Fibroblast of skin of abdomen (primary cell): ENCODE measurements at regions not wholly inside any gene's neighbourhood (a gene's known extent, or its start where the extent isn't known, plus 50 kb on each side); places are given as distances from the start of the nearest gene placed in this dataset.

Experiments used
- DNase-seq: peaks from one replicate; pipeline ENCODE4 v3.0.0-alpha.2; 2013

- DNase-seq = peak; percentile 89
Observed at GRCh38 chr7:46559194-46559832, 638.2 kb upstream of the IGFBP3 start.

GRCh38 chr7:46558482-46559193 is 637.6 kb upstream of the IGFBP3 start:
- DNase-seq = peak; percentile 89

GRCh38 chr7:46557781-46558180 is 636.7 kb upstream of the IGFBP3 start:
- DNase-seq = no peak

- no peak for DNase-seq
Observed at GRCh38 chr7:46557295-46557711, 636.2 kb upstream of the IGFBP3 start.

DNA sequence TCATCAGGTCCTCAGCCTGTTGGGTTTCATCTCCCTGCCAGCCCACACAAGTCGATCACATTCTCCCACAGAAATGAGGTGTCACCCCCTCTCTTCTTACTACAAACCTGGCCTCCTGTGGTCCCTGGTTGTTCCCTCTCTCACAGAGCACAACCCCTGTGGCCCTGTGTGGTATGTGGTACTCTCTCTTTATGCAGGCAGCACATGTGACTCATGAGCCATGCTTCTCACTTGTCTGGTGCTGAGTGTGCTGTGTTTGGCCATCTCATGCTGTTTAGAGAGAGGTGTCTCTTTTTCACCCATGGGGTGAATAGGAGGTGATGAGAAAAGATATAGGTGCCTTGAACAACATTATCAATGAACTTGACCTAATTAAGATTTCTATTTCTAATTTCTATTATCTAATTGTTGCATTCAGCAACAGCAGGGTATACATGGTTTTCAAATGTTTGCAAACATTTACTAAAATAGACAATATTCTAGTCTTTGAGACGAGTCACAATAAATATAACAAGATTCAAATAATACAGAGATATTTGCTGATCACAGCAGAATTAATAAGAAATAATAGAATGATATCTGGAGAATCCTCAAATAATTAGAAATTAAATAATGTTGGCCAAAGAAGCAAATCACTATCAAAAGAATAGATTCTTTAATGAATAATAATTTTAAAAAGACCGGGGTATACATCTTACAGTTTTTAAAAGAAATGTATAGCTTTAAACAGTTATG is 633.8 kb upstream of the IGFBP3 start:
- peak; percentile 61 for DNase-seq

- DNase-seq = no peak
Observed at GRCh38 chr7:46551603-46552002, 630.5 kb upstream of the IGFBP3 start.

DNA sequence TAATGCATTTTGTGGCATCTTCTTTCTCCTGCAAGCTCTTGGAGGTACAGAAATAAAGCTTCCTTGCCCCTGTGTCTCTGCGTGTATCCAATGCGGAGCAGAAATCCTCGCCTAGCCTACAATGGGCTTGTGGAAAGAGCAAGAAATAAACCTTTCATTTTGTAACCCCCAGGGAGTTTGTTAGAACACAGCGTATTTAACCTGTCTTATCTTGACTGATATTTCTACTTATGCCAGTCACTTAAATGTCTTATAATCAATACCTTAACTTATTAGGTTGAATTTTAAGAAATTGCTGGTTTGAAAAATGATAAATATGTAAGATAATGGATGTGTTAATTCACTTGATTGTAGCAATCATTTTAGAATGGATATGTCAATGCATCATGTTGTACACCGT is 629.8 kb upstream of the IGFBP3 start:
- no peak for DNase-seq

- no peak for DNase-seq
Observed at GRCh38 chr7:46549892-46550639, 629.0 kb upstream of the IGFBP3 start.

DNA sequence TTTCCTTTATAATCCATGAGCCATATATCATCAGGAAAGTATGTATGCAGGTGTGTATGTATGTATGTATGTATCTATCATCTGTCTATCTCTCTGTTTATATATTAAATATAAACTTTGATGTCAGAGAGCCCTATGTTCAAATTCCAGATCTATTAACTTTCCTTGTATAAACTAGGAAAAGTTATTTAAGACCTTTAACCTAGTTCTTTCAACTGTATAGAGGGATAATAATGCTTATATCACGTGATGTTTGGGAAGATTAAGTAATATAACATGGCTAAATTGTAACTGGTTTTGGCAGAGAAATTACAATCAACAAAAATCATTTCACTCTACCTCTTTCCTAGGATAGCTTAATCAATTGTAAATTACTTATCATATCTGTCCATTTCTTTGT is 628.3 kb upstream of the IGFBP3 start:
- DNase-seq = no peak

DNA sequence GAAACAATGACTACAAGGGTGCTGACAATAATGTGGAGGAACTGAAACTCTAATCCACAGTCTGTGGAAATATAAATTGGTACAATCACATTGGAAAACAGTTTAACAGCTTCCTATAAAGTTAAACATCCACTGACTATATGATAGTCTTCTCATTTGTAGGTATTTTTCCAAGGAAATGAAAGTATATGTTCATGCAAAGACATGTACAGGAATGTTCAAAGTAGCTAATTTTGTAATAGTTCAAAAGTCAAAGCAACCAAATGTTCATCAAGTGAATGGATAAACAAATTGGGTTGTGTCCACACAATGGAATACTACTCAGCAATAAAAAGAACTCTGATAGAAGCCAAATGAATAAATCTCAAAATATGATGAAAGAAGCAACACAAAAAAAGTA is 626.0 kb upstream of the IGFBP3 start:
- DNase-seq = no peak

DNA sequence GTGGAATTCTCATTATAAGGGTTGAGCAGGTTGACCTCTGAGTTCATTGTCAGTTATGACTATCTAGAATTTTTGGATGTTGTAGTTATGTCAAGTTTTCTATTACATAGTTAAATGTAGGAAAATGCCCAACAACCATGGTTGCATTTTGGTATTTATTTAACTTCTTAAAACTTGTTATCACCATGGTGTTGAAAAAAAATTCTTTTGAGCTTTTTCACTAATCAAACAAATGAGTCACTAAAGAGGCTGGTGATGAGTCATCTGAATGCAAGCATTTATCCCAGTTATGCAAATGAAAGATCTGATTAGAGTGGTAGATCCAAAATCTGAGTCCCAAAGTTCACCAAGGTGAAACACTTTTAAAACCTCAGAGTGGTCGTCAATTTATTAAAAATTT is 624.7 kb upstream of the IGFBP3 start:
- DNase-seq = peak; percentile 83

DNA sequence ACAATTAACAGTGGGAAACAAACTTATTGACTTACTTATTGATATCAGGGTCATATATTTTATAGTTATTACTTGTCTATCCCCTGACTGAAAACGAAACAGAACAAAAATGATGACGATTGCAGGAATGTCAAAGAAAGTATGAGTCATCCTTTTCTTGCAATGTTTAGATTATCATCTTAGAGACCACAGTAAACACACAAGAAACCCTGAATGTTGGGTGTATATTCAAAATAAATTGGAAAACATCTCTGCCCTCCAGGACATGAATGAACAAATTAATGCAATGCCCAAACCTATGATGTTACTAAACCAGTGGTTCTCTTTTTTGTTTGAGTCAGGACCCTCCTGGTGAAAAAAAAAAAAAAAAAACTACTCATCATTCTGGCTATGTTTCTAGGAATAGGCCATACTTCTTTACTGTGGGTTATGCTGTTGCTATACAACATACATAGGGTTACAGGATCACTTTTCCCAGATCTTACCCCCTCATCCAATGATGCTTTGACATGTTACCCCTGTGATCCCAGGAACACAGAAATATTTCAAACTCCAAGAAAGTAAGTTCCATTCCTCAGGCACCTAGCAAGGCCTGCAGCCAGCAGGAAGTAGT is 623.4 kb upstream of the IGFBP3 start:
- DNase-seq = peak; percentile 68

- DNase-seq = no peak
Observed at GRCh38 chr7:46542076-46542475, 621.0 kb upstream of the IGFBP3 start.

DNA sequence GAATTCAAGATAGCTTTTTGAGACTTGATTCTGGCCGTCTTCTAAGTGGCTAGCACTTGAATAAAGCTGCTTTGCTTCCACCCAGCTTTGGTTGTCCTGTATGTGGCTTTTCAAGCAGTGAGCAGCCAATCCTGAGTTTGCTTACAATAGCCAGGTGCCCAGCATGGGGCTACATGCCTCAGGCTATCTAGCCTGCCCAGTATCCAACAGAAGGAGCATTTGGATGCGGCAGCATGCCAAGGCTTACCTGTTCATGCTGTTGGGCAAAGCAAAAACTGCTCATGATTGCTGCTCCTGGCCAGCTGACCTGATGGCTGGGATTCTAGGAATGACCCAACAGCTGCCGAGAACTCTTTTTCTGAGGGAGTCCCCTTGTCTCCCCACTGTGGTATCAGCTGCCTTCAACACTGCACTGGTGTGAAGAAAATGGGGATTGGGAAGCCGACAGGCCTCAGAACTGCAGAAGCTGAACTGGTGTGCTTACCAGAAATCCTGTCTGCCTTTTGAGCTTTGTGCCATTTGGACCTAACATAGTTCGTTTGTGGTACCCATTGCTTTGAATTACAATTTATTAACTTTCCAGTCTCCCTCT is 618.9 kb upstream of the IGFBP3 start:
- DNase-seq = no peak

GRCh38 chr7:46537191-46537905 is 616.3 kb upstream of the IGFBP3 start:
- DNase-seq = peak; percentile 35

DNA sequence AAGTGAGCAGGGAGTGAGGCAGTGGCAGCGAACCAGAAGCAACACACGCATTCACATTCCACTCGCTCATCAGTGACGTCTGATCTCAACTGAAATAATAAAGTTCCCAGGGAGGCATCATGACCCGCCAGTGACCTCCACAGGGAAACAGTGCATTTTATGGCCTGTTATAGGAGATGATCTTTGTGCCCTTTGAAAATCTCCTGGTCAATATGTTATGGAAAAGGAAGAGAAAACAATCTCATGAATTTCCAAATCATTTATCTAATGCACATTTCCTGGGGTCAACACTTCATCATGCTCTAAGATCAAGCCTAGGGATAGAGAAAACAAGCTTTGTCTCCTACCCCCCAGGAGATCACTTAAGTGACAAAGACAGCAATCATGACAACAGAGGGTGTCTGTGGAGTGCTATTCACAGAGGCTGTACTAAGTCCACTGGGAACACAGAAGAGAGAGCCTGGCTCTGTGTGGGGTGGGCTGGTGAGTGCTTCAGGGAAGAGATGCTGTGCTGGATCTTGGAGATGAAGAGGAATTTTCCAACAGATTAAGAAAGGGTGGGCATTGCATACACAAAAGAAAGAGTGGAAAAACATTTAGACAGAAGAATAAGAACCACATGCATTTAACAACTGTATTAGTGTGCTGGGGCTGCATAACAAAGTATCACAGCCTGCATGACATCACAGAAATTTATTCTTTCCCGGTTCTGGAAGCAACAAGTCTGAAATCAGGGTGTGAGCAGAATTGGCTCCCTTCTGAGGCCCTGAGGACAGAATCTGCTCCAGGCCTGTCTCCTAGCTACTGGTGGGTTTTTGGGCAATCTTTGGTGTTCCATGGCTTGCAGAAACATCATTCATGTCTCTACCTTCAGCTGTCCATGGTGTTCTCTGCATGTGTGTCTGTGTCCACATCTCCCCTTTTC is 613.9 kb upstream of the IGFBP3 start:
- peak; percentile 73 for DNase-seq

DNA sequence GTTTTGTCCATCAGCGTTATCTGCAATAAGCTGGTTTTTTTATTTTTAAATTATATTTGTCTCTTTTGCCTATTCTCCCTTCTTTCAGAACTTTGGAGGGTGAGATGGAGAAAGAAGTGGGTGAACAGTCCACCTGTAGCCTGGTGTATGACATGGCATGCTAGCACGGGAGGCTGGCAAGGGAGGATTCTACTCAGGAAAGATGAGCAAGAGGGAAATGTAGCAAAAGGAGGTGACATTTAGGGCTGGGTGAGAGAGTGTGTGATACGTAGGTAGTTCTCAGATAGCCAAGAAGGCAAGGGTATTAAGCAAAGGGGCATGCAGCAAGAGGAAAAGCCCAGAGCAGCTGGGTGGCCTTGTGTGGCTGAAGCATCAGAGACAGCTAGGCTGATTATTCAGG is 612.9 kb upstream of the IGFBP3 start:
- no peak for DNase-seq

GRCh38 chr7:46532571-46532970 is 611.5 kb upstream of the IGFBP3 start:
- DNase-seq = no peak

GRCh38 chr7:46530081-46530750 is 609.1 kb upstream of the IGFBP3 start:
- DNase-seq = no peak

GRCh38 chr7:46527360-46527759 is 606.3 kb upstream of the IGFBP3 start:
- DNase-seq = no peak
